HG03457 (cell line): ENCODE measurements at regions not wholly inside any gene's neighbourhood (a gene's known extent, or its start where the extent isn't known, plus 50 kb on each side); places are given as distances from the start of the nearest gene placed in this dataset.

ENCODE experiments used
- ATAC-seq: cut with Tn5 transposase; IDR thresholded peaks from one replicate; pipeline ENCODE4 v1.9.1; 2021; ENCODE audit warnings: moderate number of reproducible peaks; ENCODE audit not compliant: unreplicated experiment

GRCh38 chr3:40800343-40800742 is 275.6 kb downstream of the ZNF621 start:
- ATAC-seq, result no peak

- no peak for ATAC-seq
These were observed 276.6 kb downstream of the ZNF621 start for GRCh38 chr3:40801284-40801741.

GRCh38 chr3:40803311-40803710 is 278.6 kb downstream of the ZNF621 start:
- ATAC-seq, result no peak

GRCh38 chr3:40805456-40805855 is 280.7 kb downstream of the ZNF621 start:
- no peak for ATAC-seq

GRCh38 chr3:40810813-40811212 is 286.1 kb downstream of the ZNF621 start:
- no peak for ATAC-seq

- ATAC-seq, result no peak
These were observed 292.3 kb downstream of the ZNF621 start for GRCh38 chr3:40817017-40817416.

GRCh38 chr3:40821315-40821714 is 296.6 kb downstream of the ZNF621 start:
- no peak for ATAC-seq

GRCh38 chr3:40827226-40827625 is 302.5 kb downstream of the ZNF621 start:
- no peak for ATAC-seq

- ATAC-seq, result no peak
These were observed 303.4 kb downstream of the ZNF621 start for GRCh38 chr3:40827942-40828688.

- no peak for ATAC-seq
These were observed 304.1 kb downstream of the ZNF621 start for GRCh38 chr3:40828741-40829415.

- no peak for ATAC-seq
These were observed 305.1 kb downstream of the ZNF621 start for GRCh38 chr3:40829876-40830275.

GRCh38 chr3:40837300-40837699 is 312.5 kb downstream of the ZNF621 start:
- ATAC-seq, result no peak

- ATAC-seq, result no peak
These were observed 316.4 kb downstream of the ZNF621 start for GRCh38 chr3:40841131-40841530.

GRCh38 chr3:40841570-40842109 is 316.9 kb downstream of the ZNF621 start:
- ATAC-seq, result no peak

- no peak for ATAC-seq
These were observed 318.0 kb downstream of the ZNF621 start for GRCh38 chr3:40842714-40843113.

- ATAC-seq, result no peak
These were observed 318.5 kb downstream of the ZNF621 start for GRCh38 chr3:40843208-40843624.

- ATAC-seq, result no peak
These were observed 319.2 kb downstream of the ZNF621 start for GRCh38 chr3:40843851-40844548.

- no peak for ATAC-seq
These were observed 320.1 kb downstream of the ZNF621 start for GRCh38 chr3:40844896-40845295.

- no peak for ATAC-seq
These were observed 320.7 kb downstream of the ZNF621 start for GRCh38 chr3:40845447-40845846.

GRCh38 chr3:40845916-40846315 is 321.2 kb downstream of the ZNF621 start:
- ATAC-seq, result no peak

GRCh38 chr3:40846451-40846850 is 321.7 kb downstream of the ZNF621 start:
- ATAC-seq, result no peak
